Kidney glomerular epithelial cell (primary cell): ENCODE measurements at regions not wholly inside any gene's neighbourhood (a gene's known extent, or its start where the extent isn't known, plus 50 kb on each side); places are given as distances from the start of the nearest gene placed in this dataset.
"Not testable (repeated sequence)": the region's sequence is repeated elsewhere in the genome, so short reads cannot be mapped to it uniquely, and the experiment has no call there.

ENCODE experiments used
- DNase-seq: peaks from one replicate; lab custom pipeline; 2025; lab: John Stamatoyannopoulos, UW

- DNase-seq = not testable (repeated sequence)
Observed at GRCh38 chr9:42325561-42325960, 142.1 kb downstream of the SPATA31A6 start.

- DNase-seq = not testable (repeated sequence)
Observed at GRCh38 chr9:42326482-42326881, 143.0 kb downstream of the SPATA31A6 start.

DNA sequence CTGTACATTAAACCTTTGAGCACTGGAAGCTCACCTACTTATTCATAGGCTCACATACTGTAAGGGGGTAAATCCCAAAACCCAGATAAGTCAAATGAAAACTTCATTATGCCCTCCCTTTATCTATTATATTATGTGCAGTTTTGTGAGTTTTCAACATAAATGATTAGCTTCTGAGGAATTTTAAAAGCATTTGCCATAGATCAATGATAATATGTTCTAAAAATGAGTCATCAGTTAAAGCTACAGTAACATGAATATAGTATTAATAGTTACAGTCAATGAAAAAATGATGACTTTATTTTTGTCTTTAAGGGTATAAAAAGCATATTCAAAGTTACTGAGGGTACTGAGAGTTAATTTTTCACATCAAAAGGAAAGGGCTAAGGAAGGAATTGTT, 151.9 kb downstream of the SPATA31A6 start:
- DNase-seq = peak; percentile 16

DNA sequence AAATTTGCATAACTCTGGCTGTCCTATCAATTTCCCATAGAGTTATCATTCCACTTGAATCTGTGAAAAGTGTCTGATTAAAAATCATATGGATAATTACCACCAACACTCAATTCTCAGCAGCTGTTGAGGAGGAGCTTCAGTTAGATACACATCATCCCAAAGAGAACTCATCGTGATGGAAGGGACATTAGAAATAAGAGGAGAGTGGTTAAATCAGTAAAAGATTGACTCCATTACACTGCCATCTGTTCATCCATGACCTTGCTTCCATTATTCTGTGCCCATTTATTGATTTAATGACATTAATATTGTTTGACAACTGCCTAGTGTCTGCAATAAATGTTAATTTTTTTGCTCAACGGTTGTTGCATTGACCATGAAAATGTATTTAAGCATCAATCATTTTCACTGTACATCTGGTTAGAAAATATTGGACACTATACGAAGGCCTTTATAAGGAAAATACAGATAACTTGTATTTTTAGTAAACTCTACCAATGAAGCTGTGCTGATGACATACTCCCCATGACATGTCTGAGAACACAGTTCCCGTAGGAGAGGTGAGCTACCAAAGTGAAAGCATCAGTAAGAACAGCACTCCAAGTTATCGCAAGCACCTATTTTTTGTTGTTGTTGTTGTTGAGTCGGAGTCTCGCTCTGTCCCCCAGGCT, 152.7 kb downstream of the SPATA31A6 start:
- DNase-seq = not testable (repeated sequence)

GRCh38 chr9:42338275-42338674, 154.8 kb downstream of the SPATA31A6 start:
- DNase-seq = not testable (repeated sequence)

GRCh38 chr9:42339671-42340434, 156.4 kb downstream of the SPATA31A6 start:
- not testable (repeated sequence) for DNase-seq

GRCh38 chr9:42340435-42340723, 156.9 kb downstream of the SPATA31A6 start:
- not testable (repeated sequence) for DNase-seq

- DNase-seq = not testable (repeated sequence)
Observed at GRCh38 chr9:42341860-42342259, 158.4 kb downstream of the SPATA31A6 start.

GRCh38 chr9:42342297-42342696, 158.8 kb downstream of the SPATA31A6 start:
- not testable (repeated sequence) for DNase-seq

GRCh38 chr9:42344508-42344907, 161.0 kb downstream of the SPATA31A6 start:
- not testable (repeated sequence) for DNase-seq

- DNase-seq = not testable (repeated sequence)
Observed at GRCh38 chr9:42346916-42347315, 163.5 kb downstream of the SPATA31A6 start.

GRCh38 chr9:42349181-42349580, 165.7 kb downstream of the SPATA31A6 start:
- DNase-seq = not testable (repeated sequence)

DNA sequence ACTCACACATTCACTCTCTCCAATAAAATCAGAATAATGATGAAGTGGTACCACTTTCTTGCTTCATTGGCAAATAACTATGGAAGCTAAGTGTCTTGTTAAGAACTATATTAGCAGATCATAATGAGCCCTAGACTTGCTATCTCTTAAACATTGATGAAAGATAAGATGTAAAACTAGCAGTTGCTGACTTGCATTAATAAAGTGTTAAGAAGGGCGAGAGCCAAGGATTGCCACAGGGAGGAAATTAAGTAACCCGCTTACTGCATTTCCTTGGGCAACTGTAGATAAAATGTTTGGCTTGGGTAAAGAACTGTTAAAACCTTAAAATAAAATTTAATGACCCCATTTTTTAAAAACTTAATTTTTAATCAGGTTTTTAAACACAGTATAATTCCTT, 167.0 kb downstream of the SPATA31A6 start:
- not testable (repeated sequence) for DNase-seq

- not testable (repeated sequence) for DNase-seq
Observed at GRCh38 chr9:42357604-42358373, 174.3 kb downstream of the SPATA31A6 start.

- not testable (repeated sequence) for DNase-seq
Observed at GRCh38 chr9:42358626-42359247, 175.3 kb downstream of the SPATA31A6 start.

- DNase-seq = not testable (repeated sequence)
Observed at GRCh38 chr9:42364410-42365243, 181.2 kb downstream of the SPATA31A6 start.

GRCh38 chr9:42365244-42365945, 181.9 kb downstream of the SPATA31A6 start:
- DNase-seq = not testable (repeated sequence)

DNA sequence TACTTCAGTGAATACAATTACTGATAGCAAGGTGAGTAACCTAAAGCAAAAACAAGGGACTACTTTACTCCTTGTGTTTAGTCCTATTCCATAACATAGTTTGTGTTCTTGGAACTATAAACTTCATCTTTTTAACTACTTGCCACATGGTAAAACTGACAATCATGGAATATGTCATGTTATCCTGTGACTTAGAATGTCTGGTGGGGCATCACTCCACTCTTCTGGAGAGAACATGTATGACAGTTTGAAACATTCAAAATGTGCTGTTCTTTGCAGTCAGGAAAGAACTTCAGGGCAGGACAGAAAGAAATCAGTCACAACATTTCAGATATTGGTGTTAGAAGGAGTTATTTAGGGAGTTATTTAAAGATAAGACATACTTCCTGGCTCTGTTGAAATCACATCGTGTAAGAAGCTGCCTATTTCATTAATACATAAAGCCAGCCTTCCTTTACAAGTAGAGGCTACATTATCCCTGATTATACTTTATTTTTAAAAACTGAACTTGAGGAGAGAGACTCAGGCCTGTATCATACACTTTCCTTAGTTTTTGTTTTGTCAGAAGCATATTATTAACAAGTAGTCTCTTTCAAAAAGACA, 184.9 kb downstream of the SPATA31A6 start:
- not testable (repeated sequence) for DNase-seq

GRCh38 chr9:42370172-42370571, 186.7 kb downstream of the SPATA31A6 start:
- not testable (repeated sequence) for DNase-seq

DNA sequence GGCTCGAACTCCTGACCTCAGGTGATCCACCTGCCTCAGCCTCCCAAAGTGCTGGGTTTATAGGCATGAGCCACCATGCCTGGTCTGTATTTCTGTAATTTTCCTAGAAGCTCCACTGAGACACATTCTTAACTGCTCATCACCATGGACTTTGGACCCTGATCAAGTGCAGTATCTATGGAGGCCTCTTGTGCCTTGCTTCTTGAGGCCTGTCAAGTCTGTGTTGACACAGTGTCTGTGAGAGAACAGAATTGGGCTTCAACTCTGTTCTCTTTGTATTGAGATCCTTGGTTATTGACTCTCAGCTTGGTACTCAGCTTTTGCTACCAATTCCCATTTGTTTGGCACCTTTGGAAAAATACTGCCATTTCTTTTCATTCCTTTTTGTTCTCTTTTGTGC, 188.0 kb downstream of the SPATA31A6 start:
- not testable (repeated sequence) for DNase-seq
